Endothelial cell of umbilical vein (primary cell): ENCODE measurements at regions not wholly inside any gene's neighbourhood (a gene's known extent, or its start where the extent isn't known, plus 50 kb on each side); places are given as distances from the start of the nearest gene placed in this dataset.

Experiments used
- BruUV-seq: library from RNA; stranded (reverse); fragments of 400-500 nt; replicated peaks from 2 replicates; lab custom pipeline; 2021; lab: Mats Ljungman, UMichigan
- CTCF ChIA-PET: fragments of 300-600, 350-600 bp; sonication (Branson Sonifier 250); formaldehyde crosslinking; loops from one replicate; lab custom pipeline; 2021; ENCODE audit warnings: antibody characterized with exemption, inconsistent platforms; lab: Charles Lee
- POLR2A ChIA-PET: fragments of 300-600, 350-600 bp; sonication (Branson Sonifier 250); formaldehyde crosslinking; loops from one replicate; lab custom pipeline; 2021; ENCODE audit warnings: antibody characterized with exemption, inconsistent platforms; lab: Charles Lee
- DNase-seq: peaks from one replicate; pipeline ENCODE4 v3.0.0-alpha.2; 2011; ENCODE audit warnings: low read depth, low spot score
- FAIRE-seq: peaks from 2 replicates; lab custom pipeline; 2011; peaks lifted over from hg19 to GRCh38; lab: Jason Lieb, UNC
- H2AFZ ChIP-seq: 2 replicates; pipeline ENCODE4 v1.6.0; 2012; ENCODE audit warnings: low read depth, low read length, control low read depth, inconsistent platforms
- H3K27ac ChIP-seq: 2 replicates; pipeline ENCODE4 v1.5.1; 2011; ENCODE audit warnings: low read depth, mild to moderate bottlenecking, control low read depth, low read length, moderate library complexity; ENCODE audit not compliant: insufficient read depth
- H3K27me3 ChIP-seq, 2 experiments: 2 replicates each; pipeline versions ENCODE4 v1.6.0 to v1.6.1; 2011; ENCODE audit warnings: low read length in 2 of 2, mixed read lengths in 1 of 2; ENCODE audit not compliant: control insufficient read depth in 2 of 2, insufficient read depth in 2 of 2
- H3K36me3 ChIP-seq, 2 experiments: 2 replicates in 1 of 2; 3 replicates in 1 of 2; pipeline ENCODE4 v1.5.1; 2011; ENCODE audit warnings: low read length in 2 of 2, mild to moderate bottlenecking in 1 of 2, moderate library complexity in 1 of 2; ENCODE audit not compliant: control insufficient read depth in 2 of 2, insufficient read depth in 2 of 2; ENCODE audit errors: extremely low read depth in 1 of 2
- H3K4me1 ChIP-seq: 3 replicates; pipeline ENCODE4 v1.5.1; 2011; ENCODE audit warnings: mild to moderate bottlenecking, low read length; ENCODE audit not compliant: control insufficient read depth, insufficient read depth; ENCODE audit errors: extremely low read depth
- H3K4me2 ChIP-seq: 2 replicates; pipeline ENCODE4 v1.6.1; 2011; ENCODE audit warnings: low read length, control low read depth, mixed read lengths; ENCODE audit not compliant: insufficient read depth
- H3K4me3 ChIP-seq, 3 experiments: fragments of 200-600 bp in 1 of 3; sonication (generic), shearing (Covaris generic) in 1 of 3; replicated peaks in 1 of 3; 2 replicates each; pipeline ENCODE4 v1.5.1; 2011 to 2016; ENCODE audit warnings: control low read depth in 3 of 3, low read length in 3 of 3, mild to moderate bottlenecking in 2 of 3, inconsistent platforms in 1 of 3, low read depth in 1 of 3, moderate library complexity in 1 of 3; ENCODE audit not compliant: insufficient read depth in 1 of 3
- H3K79me2 ChIP-seq: 2 replicates; pipeline ENCODE4 v1.6.0; 2012; ENCODE audit warnings: low read length, inconsistent platforms; ENCODE audit not compliant: control insufficient read depth, insufficient read depth
- H3K9ac ChIP-seq: replicated peaks from 2 replicates; pipeline ENCODE3; 2011; ENCODE audit warnings: low read length, control low read depth; ENCODE audit not compliant: insufficient read depth; ENCODE audit errors: extremely low read depth
- H3K9me1 ChIP-seq: replicated peaks from 3 replicates; pipeline ENCODE4 v1.6.0; 2011; ENCODE audit warnings: mild to moderate bottlenecking, low read length; ENCODE audit not compliant: control insufficient read depth, insufficient read depth; ENCODE audit errors: extremely low read depth
- H3K9me3 ChIP-seq: replicated peaks from 2 replicates; pipeline ENCODE4 v1.5.1; 2012; ENCODE audit warnings: low read length, inconsistent platforms; ENCODE audit not compliant: control insufficient read depth, insufficient read depth
- H4K20me1 ChIP-seq: replicated peaks from 2 replicates; pipeline ENCODE3; 2011; ENCODE audit warnings: mild to moderate bottlenecking, low read length; ENCODE audit not compliant: control insufficient read depth, insufficient read depth; ENCODE audit errors: extremely low read depth
- EZH2 ChIP-seq: IDR thresholded peaks from 2 replicates; pipeline ENCODE4 v1.6.1; 2012; ENCODE audit warnings: borderline replicate concordance, low read depth, mild to moderate bottlenecking, moderate library complexity, low read length, inconsistent platforms; ENCODE audit not compliant: severe bottlenecking
- FOS ChIP-seq: IDR thresholded peaks from 2 replicates; pipeline ENCODE4 v1.6.1; 2011; ENCODE audit warnings: mild to moderate bottlenecking, low read length, moderate library complexity, borderline replicate concordance; ENCODE audit not compliant: insufficient read depth
- GATA2 ChIP-seq: IDR thresholded peaks from 2 replicates; pipeline ENCODE4 v1.7.0; 2011; ENCODE audit warnings: low read depth, mild to moderate bottlenecking, moderate library complexity, mixed read lengths, low read length; ENCODE audit not compliant: insufficient read length, insufficient read depth
- JUN ChIP-seq: IDR thresholded peaks from 2 replicates; pipeline ENCODE4 v1.6.1; 2011; ENCODE audit warnings: borderline replicate concordance, low read depth; ENCODE audit not compliant: insufficient read length, insufficient read depth
- MYC ChIP-seq: IDR thresholded peaks from one replicate; pipeline ENCODE4 v1.6.1; 2011; ENCODE audit warnings: mild to moderate bottlenecking, low read depth, low read length
- POLR2A ChIP-seq: IDR thresholded peaks from 2 replicates; pipeline ENCODE4 v1.6.1; 2012; ENCODE audit warnings: low read depth, mild to moderate bottlenecking, control low read depth, low read length
- POLR2AphosphoS5 ChIP-seq: IDR thresholded peaks from 2 replicates; pipeline ENCODE4 v1.6.1; 2012; ENCODE audit warnings: low read depth, mild to moderate bottlenecking, control low read depth, low read length, moderate library complexity; ENCODE audit not compliant: insufficient read depth
- dilution Hi-C: fragments of 300-500 bp; cut with MboI; formaldehyde crosslinking; loops from one replicate; pipeline ENCODE4 v1.15.0; 2019; ENCODE audit warnings: low sequenced_read_pairs; ENCODE audit not compliant: extremely low pct_ligation_motif_present
- intact Hi-C: fragments of 100-400 bp; cut with micrococcal nuclease; formaldehyde crosslinking; loops from one replicate; pipeline ENCODE4 v1.10.0; 2022
- TF ChIP-seq, protein P1 (sequence below): IDR thresholded peaks from 2 replicates; pipeline ENCODE4 v1.6.1; 2011; ENCODE audit not compliant: insufficient read depth, insufficient read length
- TF ChIP-seq, protein P2 (sequence below), 2 donors: IDR thresholded peaks; 1 replicate in 1 of 2; 2 replicates in 1 of 2; pipeline ENCODE4 v1.5.1; 2011; ENCODE audit warnings: low read length in 2 of 2, mild to moderate bottlenecking in 2 of 2, moderate library complexity in 2 of 2, control low read depth in 1 of 2, inconsistent platforms in 1 of 2, low read depth in 1 of 2; ENCODE audit not compliant: insufficient read depth in 1 of 2; ENCODE audit errors: extremely low read depth in 1 of 2

DNA sequence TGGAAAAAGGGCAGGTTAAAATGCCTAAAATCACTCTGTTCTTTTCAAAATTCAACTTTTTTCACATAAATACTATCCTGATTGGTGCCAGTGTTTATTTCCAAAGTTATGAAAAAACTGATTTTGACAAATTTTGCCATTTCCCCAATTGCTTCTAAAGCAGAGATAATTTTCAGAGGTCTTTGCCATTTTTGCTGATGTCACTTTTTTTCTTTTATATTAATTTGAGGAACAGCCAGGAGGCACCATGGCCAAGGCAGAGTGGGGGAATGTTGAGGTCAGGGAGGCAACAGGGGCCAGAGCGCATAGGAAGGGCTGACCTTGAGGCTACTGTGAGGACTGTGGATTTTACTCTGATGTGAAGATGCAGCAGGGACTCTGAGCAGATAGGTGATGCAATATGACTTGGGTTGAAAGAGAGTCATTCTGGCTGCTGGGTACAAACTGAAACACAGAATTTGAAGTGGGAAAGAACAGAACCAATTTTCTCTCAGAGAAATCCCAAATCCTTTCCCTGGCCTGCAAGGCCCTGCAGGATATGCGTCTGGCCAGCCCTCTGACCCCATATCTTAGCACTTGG lies 75.1 kb upstream of the LDAH start:
- Histone ChIP-seq H3K4me3 (no peak overlapping the region), H3K36me3 (no peaks in the 10 kb centered on the region), H3K4me2 (no peak overlapping the region), H2AFZ (no peak overlapping the region), H3K9ac (no peak overlapping the region), H4K20me1 (no peaks in the 10 kb centered on the region), H3K9me3 (no peaks in the 10 kb centered on the region), H3K27me3 (no peaks in the 10 kb centered on the region), H3K79me2 (no peaks in the 10 kb centered on the region), H3K9me1 (no peaks in the 10 kb centered on the region), H3K27ac (no peak overlapping the region), H3K4me1 (no peaks in the 10 kb centered on the region)
- no peak for DNase-seq
- BruUV-seq: no TSS peak
- ChIA-PET CTCF (no interaction called here), POLR2A (no interaction called here)
- dilution Hi-C loops (no loop called here), intact Hi-C loops (no loop called here)
- no peak for FAIRE-seq
- TF ChIP-seq POLR2AphosphoS5 (no peak), GATA2 (no peak), MYC (no peak), JUN (no peak), POLR2A (no peak), EZH2 (no peak)
- TF ChIP-seq, protein P1, sequence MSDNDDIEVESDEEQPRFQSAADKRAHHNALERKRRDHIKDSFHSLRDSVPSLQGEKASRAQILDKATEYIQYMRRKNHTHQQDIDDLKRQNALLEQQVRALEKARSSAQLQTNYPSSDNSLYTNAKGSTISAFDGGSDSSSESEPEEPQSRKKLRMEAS: no peak

DNA sequence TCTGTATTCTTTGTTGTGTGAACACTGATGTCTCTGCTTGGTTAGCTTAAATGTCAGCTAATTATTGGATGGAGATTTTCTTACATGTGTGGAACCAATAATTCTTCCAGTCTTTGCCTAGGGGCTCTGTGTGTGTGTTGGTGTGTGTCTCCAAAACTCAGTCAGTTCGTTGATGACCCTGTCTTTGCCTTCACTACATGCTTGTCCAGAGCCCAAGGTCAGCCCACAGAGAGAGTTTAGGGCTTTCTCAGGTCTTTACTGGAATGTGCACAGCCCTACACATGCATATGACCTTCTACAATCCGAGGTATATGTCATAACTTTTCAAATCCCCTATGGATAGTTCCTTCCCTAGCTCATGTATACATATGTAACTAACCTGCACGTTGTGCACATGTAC lies 74.1 kb upstream of the LDAH start:
- H3K36me3 ChIP-seq: no peaks in the 10 kb centered on the region
- no peak overlapping the region for H3K9ac ChIP-seq
- no peak overlapping the region for H3K4me3 ChIP-seq
- no peaks in the 10 kb centered on the region for H3K9me1 ChIP-seq
- H3K4me1 ChIP-seq: no peaks in the 10 kb centered on the region
- no peaks in the 10 kb centered on the region for H4K20me1 ChIP-seq
- ChIA-PET POLR2A (interaction anchor here (0.6 kb wide), 1 partner anchor 8 kb away, joined by 3 read pairs; no protein-coding TSS in a partner anchor), CTCF (no interaction called here)
- no peak for FAIRE-seq
- intact Hi-C loops (no loop called here), dilution Hi-C loops (no loop called here)
- H3K27ac ChIP-seq: no peak overlapping the region
- H3K9me3 ChIP-seq: no peaks in the 10 kb centered on the region
- no peak overlapping the region for H3K4me2 ChIP-seq
- TF ChIP-seq EZH2: no peak
- TF ChIP-seq POLR2AphosphoS5: no peak
- no peak for TF ChIP-seq FOS
- no peak for TF ChIP-seq GATA2
- no peak for TF ChIP-seq JUN
- TF ChIP-seq, protein P1: no peak
- TF ChIP-seq, protein P2, sequence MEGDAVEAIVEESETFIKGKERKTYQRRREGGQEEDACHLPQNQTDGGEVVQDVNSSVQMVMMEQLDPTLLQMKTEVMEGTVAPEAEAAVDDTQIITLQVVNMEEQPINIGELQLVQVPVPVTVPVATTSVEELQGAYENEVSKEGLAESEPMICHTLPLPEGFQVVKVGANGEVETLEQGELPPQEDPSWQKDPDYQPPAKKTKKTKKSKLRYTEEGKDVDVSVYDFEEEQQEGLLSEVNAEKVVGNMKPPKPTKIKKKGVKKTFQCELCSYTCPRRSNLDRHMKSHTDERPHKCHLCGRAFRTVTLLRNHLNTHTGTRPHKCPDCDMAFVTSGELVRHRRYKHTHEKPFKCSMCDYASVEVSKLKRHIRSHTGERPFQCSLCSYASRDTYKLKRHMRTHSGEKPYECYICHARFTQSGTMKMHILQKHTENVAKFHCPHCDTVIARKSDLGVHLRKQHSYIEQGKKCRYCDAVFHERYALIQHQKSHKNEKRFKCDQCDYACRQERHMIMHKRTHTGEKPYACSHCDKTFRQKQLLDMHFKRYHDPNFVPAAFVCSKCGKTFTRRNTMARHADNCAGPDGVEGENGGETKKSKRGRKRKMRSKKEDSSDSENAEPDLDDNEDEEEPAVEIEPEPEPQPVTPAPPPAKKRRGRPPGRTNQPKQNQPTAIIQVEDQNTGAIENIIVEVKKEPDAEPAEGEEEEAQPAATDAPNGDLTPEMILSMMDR (IDR thresholded peaks at IDR 0.05; ENCODE audit: extremely low read depth in 1 of 2, insufficient read depth in 1 of 2, low read depth in 1 of 2, low read length in 2 of 2): no peak
- H3K79me2 ChIP-seq: no peaks in the 10 kb centered on the region
- BruUV-seq: no TSS peak
- H2AFZ ChIP-seq: no peak overlapping the region
- DNase-seq: no peak
- H3K27me3 ChIP-seq: no peaks in the 10 kb centered on the region
